NB4 (cell line): ENCODE measurements at regions not wholly inside any gene's neighbourhood (a gene's known extent, or its start where the extent isn't known, plus 50 kb on each side); places are given as distances from the start of the nearest gene placed in this dataset.

ENCODE experiments used
- CTCF ChIP-seq: IDR thresholded peaks from one replicate; pipeline ENCODE4 v1.5.1; 2012; ENCODE audit warnings: low read depth, low read length
- POLR2A ChIP-seq: IDR thresholded peaks from 2 replicates; pipeline ENCODE4 v1.6.1; 2011; ENCODE audit warnings: mild to moderate bottlenecking; ENCODE audit not compliant: insufficient read length; ENCODE audit errors: extremely low read depth

DNA sequence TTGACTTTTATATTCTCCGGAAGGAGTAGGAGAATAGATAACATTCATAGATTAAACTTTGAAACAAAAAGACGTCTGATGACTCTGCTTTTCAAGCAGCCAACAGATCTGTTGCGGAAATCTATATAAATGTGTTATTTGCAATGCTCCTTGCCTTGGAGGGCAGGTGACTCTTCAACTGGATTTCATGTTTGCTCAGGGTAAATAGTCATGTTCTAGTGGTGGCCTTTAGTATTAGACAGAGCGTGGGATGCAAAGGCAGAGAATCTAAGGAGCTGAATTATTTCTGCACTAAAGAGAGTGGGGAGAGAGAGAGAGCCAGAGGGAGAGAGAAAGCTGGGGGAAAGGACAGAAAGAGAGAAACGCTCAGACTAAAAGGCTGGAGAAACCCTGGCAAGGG, 454.3 kb downstream of the AJAP1 start:
- TF ChIP-seq POLR2A, result no peak
- no peak for TF ChIP-seq CTCF
